A673 (cell line): ENCODE measurements at regions not wholly inside any gene's neighbourhood (a gene's known extent, or its start where the extent isn't known, plus 50 kb on each side); places are given as distances from the start of the nearest gene placed in this dataset.
"Not testable (repeated sequence)": the region's sequence is repeated elsewhere in the genome, so short reads cannot be mapped to it uniquely, and the experiment has no call there.

Experiments used
- BruUV-seq: library from RNA; stranded (reverse); fragments of 400-500 nt; replicated peaks from 2 replicates; lab custom pipeline; 2021; lab: Mats Ljungman, UMichigan
- CTCF ChIA-PET: fragments of 300-600 bp; sonication (Branson Sonifier 250); formaldehyde crosslinking; loops from one replicate; lab custom pipeline; 2022; ENCODE audit warnings: antibody characterized with exemption; lab: Charles Lee
- POLR2A ChIA-PET: fragments of 300-600 bp; sonication (Branson Sonifier 250); formaldehyde crosslinking; loops from one replicate; lab custom pipeline; 2022; ENCODE audit warnings: antibody characterized with exemption; ENCODE audit not compliant: low non-redundant PET; lab: Charles Lee
- DNase-seq: peaks from one replicate; pipeline ENCODE4 v3.0.0-alpha.2; 2015; ENCODE audit warnings: low spot score
- H3K27ac ChIP-seq: fragments of 200-600 bp; sonication (generic); 2 replicates; pipeline ENCODE4 v1.5.1; 2016; ENCODE audit warnings: mixed run types, low read depth, mild to moderate bottlenecking, mixed read lengths, antibody characterized with exemption, low read length; ENCODE audit not compliant: poor library complexity, severe bottlenecking
- H3K27me3 ChIP-seq: fragments of 200-600 bp; sonication (generic); replicated peaks from 2 replicates; pipeline ENCODE4 v1.6.1; 2017; ENCODE audit warnings: mixed run types, low read depth, mild to moderate bottlenecking, mixed read lengths, antibody characterized with exemption, low read length; ENCODE audit not compliant: insufficient read depth, poor library complexity
- H3K36me3 ChIP-seq: fragments of 200-600 bp; sonication (generic); 2 replicates; pipeline ENCODE4 v1.6.1; 2016; ENCODE audit warnings: mixed run types, mild to moderate bottlenecking, mixed read lengths, antibody characterized with exemption, low read length; ENCODE audit not compliant: insufficient read depth, poor library complexity, severe bottlenecking
- H3K4me1 ChIP-seq: fragments of 200-600 bp; sonication (generic); 2 replicates; pipeline ENCODE4 v1.6.1; 2017; ENCODE audit warnings: mixed run types, mild to moderate bottlenecking, mixed read lengths, antibody characterized with exemption, low read length; ENCODE audit not compliant: insufficient read depth, poor library complexity, severe bottlenecking
- H3K4me3 ChIP-seq: fragments of 200-600 bp; sonication (generic); 2 replicates; pipeline ENCODE4 v1.5.1; 2016; ENCODE audit warnings: low read depth, mixed run types, mild to moderate bottlenecking, mixed read lengths, low read length; ENCODE audit not compliant: poor library complexity, severe bottlenecking
- H3K9me3 ChIP-seq: fragments of 200-600 bp; sonication (generic); 2 replicates; pipeline ENCODE4 v1.6.1; 2016; ENCODE audit warnings: mixed run types, low read depth, mild to moderate bottlenecking, mixed read lengths, antibody characterized with exemption, low read length; ENCODE audit not compliant: poor library complexity, severe bottlenecking
- CTCF ChIP-seq: fragments of 300-800, 200-600 bp; sonication (generic); conservative IDR thresholded peaks from 2 replicates; pipeline ENCODE4 v1.5.1; 2017; ENCODE audit warnings: low read depth, mild to moderate bottlenecking, antibody characterized with exemption, low read length, moderate library complexity, mixed read lengths
- EZH2 ChIP-seq: fragments of 200-600 bp; sonication (generic); IDR thresholded peaks from 2 replicates; pipeline ENCODE4 v1.6.1; 2017; ENCODE audit warnings: borderline replicate concordance, low read depth, mild to moderate bottlenecking, mixed read lengths, antibody characterized with exemption, low read length; ENCODE audit not compliant: poor library complexity, severe bottlenecking
- intact Hi-C: fragments of 100-400 bp; cut with micrococcal nuclease; formaldehyde crosslinking; loops from one replicate; pipeline ENCODE4 v1.10.0; 2022; ENCODE audit not compliant: unreplicated experiment

- CTCF ChIA-PET: no interaction called here
- no TSS peak for BruUV-seq
Measured at GRCh38 chr1:74943046-74943445, 191.1 kb upstream of the LHX8 start.

GRCh38 chr1:74946388-74946787 lies 187.8 kb upstream of the LHX8 start:
- CTCF ChIA-PET: no interaction called here

More at GRCh38 chr1:74943046-74943445, 191.1 kb upstream of the LHX8 start:
- H3K27me3 ChIP-seq: no peaks in the 10 kb centered on the region
- no peak overlapping the region for H3K27ac ChIP-seq
- no peak overlapping the region for H3K4me3 ChIP-seq
- H3K36me3 ChIP-seq: no peaks in the 10 kb centered on the region
- H3K4me1 ChIP-seq: no peaks in the 10 kb centered on the region
- POLR2A ChIA-PET: no interaction called here
- DNase-seq: no peak
- intact Hi-C loops: no loop called here
- no peaks in the 10 kb centered on the region for H3K9me3 ChIP-seq
- TF ChIP-seq EZH2 (no peak), CTCF (no peak)

GRCh38 chr1:74949348-74949747 lies 184.8 kb upstream of the LHX8 start:
- CTCF ChIA-PET, H3K4me3 ChIP-seq, H3K36me3 ChIP-seq, H3K9me3 ChIP-seq, BruUV-seq, DNase-seq, H3K4me1 ChIP-seq, POLR2A ChIA-PET, H3K27me3 ChIP-seq, H3K27ac ChIP-seq, intact Hi-C loops: not testable (repeated sequence)

More at GRCh38 chr1:74946388-74946787, 187.8 kb upstream of the LHX8 start:
- Histone ChIP-seq H3K27me3 (no peaks in the 10 kb centered on the region), H3K4me1 (no peaks in the 10 kb centered on the region), H3K9me3 (no peaks in the 10 kb centered on the region), H3K27ac (no peak overlapping the region), H3K36me3 (no peaks in the 10 kb centered on the region), H3K4me3 (no peak overlapping the region)
- TF ChIP-seq CTCF: no peak
- no peak for TF ChIP-seq EZH2
- DNase-seq: no peak
- BruUV-seq: no TSS peak
- intact Hi-C loops: no loop called here
- POLR2A ChIA-PET: no interaction called here

GRCh38 chr1:74951981-74952380 lies 182.2 kb upstream of the LHX8 start:
- POLR2A ChIA-PET, intact Hi-C loops, DNase-seq, H3K4me1 ChIP-seq, H3K36me3 ChIP-seq, H3K4me3 ChIP-seq, H3K9me3 ChIP-seq, BruUV-seq, H3K27ac ChIP-seq, H3K27me3 ChIP-seq, CTCF ChIA-PET: not testable (repeated sequence)
